GM10248 (cell line): ENCODE measurements at regions not wholly inside any gene's neighbourhood (a gene's known extent, or its start where the extent isn't known, plus 50 kb on each side); places are given as distances from the start of the nearest gene placed in this dataset.

Source experiments
- CTCF ChIA-PET: fragments of 300-600 bp; sonication (Branson Sonifier 250); formaldehyde crosslinking; extraction: SDS; loops from one replicate; lab custom pipeline; 2021; ENCODE audit warnings: antibody characterized with exemption; lab: Yijun Ruan, JAX
- POLR2A ChIA-PET: fragments of 350-650 bp; sonication (Branson Sonifier 250); formaldehyde crosslinking; extraction: SDS; loops from one replicate; lab custom pipeline; 2020; ENCODE audit warnings: antibody characterized with exemption; lab: Yijun Ruan, JAX
- DNase-seq: peaks from one replicate; pipeline ENCODE4 v3.0.0; 2012; ENCODE audit errors: extremely low spot score
- CTCF ChIP-seq: IDR thresholded peaks from 2 replicates; pipeline ENCODE4 v1.5.1; 2012; ENCODE audit warnings: mild to moderate bottlenecking, low read depth; ENCODE audit errors: extremely low read depth, missing control alignments, control extremely low read depth

DNA sequence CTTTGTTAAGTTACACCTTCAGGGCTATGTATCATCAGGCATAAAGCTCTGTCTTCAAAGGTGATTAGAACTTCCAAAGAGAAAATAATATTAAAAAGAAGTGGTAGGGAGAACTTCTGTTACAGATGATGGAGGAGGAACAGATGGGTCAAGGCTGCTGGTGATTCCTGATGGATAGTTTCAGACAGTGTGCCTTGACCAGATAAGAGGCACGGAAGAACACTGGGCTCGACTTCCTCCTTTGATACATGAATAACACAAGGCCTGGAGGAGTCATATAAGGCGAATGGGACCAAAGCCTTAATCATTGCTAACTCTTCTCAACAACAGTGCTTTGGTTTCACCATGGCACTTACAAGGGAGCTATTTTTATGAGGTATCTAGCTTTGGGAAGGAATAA lies 128.1 kb upstream of the RXFP2 start:
- no peak for DNase-seq
- no peak for TF ChIP-seq CTCF
- CTCF ChIA-PET = no interaction called here
- POLR2A ChIA-PET = no interaction called here

GRCh38 chr13:31614073-31614472 lies 125.3 kb upstream of the RXFP2 start:
- POLR2A ChIA-PET = no interaction called here
- CTCF ChIA-PET = no interaction called here
- no peak for DNase-seq
- TF ChIP-seq CTCF = no peak

- ChIA-PET CTCF (no interaction called here), POLR2A (no interaction called here)
- DNase-seq = no peak
- TF ChIP-seq CTCF = no peak
These were observed 124.6 kb upstream of the RXFP2 start for GRCh38 chr13:31614704-31615103.

- DNase-seq = no peak
- no peak for TF ChIP-seq CTCF
- CTCF ChIA-PET = no interaction called here
- POLR2A ChIA-PET = no interaction called here
These were observed 114.2 kb upstream of the RXFP2 start for GRCh38 chr13:31625115-31625514.

DNA sequence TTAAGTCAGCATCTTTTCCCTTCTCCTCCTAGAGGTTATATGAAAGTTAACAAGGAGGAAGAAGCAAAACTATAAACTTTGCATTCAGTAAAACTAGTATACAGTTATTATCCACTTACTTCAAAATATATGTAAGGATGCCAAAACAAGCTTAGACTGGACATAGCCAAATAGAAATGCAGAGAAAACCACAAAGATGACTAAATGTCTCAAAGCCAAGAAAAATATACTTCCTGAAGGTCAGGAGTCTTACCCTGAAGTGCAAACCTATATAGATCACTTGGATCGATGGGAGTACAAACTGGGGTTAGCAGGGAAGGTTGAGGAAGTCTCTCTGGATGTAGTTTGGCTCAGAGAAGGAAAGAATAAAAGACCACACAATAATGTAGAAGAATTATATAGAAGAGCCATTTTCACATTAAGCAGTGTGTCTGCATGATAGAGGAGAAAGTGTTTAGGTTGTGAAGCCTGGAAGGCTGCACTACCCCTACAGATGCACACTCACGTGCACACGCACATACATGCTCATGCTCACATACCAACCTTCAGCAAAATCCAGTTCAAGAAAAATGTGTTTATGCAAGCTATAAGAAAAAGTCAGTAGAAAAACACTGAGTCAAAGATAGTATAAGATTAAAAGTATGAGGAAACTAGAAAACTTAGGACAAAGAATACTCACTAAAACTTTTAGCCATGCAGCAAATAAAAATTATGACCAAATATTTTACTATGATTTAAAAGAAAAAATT lies 112.1 kb upstream of the RXFP2 start:
- DNase-seq = no peak
- TF ChIP-seq CTCF = no peak
- CTCF ChIA-PET = no interaction called here
- POLR2A ChIA-PET = no interaction called here

- POLR2A ChIA-PET = no interaction called here
These were observed 110.1 kb upstream of the RXFP2 start for GRCh38 chr13:31629085-31629780.

More at GRCh38 chr13:31629085-31629780, 110.1 kb upstream of the RXFP2 start:
- DNase-seq = no peak
- CTCF ChIA-PET = no interaction called here
- TF ChIP-seq CTCF = no peak
